Caco-2 (cell line): ENCODE measurements at regions not wholly inside any gene's neighbourhood (a gene's known extent, or its start where the extent isn't known, plus 50 kb on each side); places are given as distances from the start of the nearest gene placed in this dataset.
A peak's percentile ranks its signal among the peaks of the same experiment; 100 is the strongest.

ENCODE experiments used
- BruUV-seq: library from RNA; stranded (reverse); fragments of 400-500 nt; replicated peaks from 2 replicates; lab custom pipeline; 2021; lab: Mats Ljungman, UMichigan
- CTCF ChIA-PET: fragments of 300-600 bp; sonication (Branson Sonifier 250); formaldehyde crosslinking; loops from one replicate; lab custom pipeline; 2022; ENCODE audit warnings: antibody characterized with exemption; lab: Charles Lee
- POLR2A ChIA-PET: fragments of 300-600 bp; sonication (Branson Sonifier 250); formaldehyde crosslinking; loops from one replicate; lab custom pipeline; 2022; ENCODE audit warnings: antibody characterized with exemption; lab: Charles Lee
- DNase-seq, 2 experiments: peaks; one replicate each; pipeline versions ENCODE4 v3.0.0 to v3.0.0-alpha.2; 2020 to 2022
- H3K27me3 ChIP-seq: replicated peaks from 2 replicates; pipeline ENCODE4 v1.6.0; 2011; ENCODE audit warnings: low read length; ENCODE audit not compliant: control insufficient read depth, insufficient read depth
- H3K36me3 ChIP-seq: 2 replicates; pipeline ENCODE4 v1.5.1; 2011; ENCODE audit warnings: low read length; ENCODE audit not compliant: control insufficient read depth, insufficient read depth
- H3K4me1 ChIP-seq: fragments of 250-450 bp; sonication (Bioruptor Pico); 2 replicates; pipeline ENCODE4 v1.5.1; 2020; ENCODE audit warnings: mild to moderate bottlenecking
- H3K4me3 ChIP-seq: 2 replicates; pipeline ENCODE4 v1.5.1; 2011; ENCODE audit warnings: low read depth, mild to moderate bottlenecking, control low read depth, low read length
- H3K9me3 ChIP-seq: fragments of 250-450 bp; sonication (Bioruptor Pico); 2 replicates; pipeline ENCODE4 v1.5.1; 2020; ENCODE audit warnings: mild to moderate bottlenecking, moderate library complexity
- H3K27ac Mint-ChIP-seq: one replicate; pipeline ENCODE4 v1.8.0; 2022; ENCODE audit warnings: mixed read lengths; ENCODE audit not compliant: unreplicated experiment
- H3K27me3 Mint-ChIP-seq: one replicate; pipeline ENCODE4 v1.8.0; 2022; ENCODE audit warnings: mixed read lengths; ENCODE audit not compliant: insufficient read depth, unreplicated experiment
- H3K36me3 Mint-ChIP-seq: one replicate; pipeline ENCODE4 v1.8.0; 2022; ENCODE audit warnings: mild to moderate bottlenecking, mixed read lengths; ENCODE audit not compliant: insufficient read depth, unreplicated experiment
- H3K4me1 Mint-ChIP-seq: one replicate; pipeline ENCODE4 v1.8.0; 2022; ENCODE audit warnings: low read depth, mixed read lengths; ENCODE audit not compliant: unreplicated experiment
- H3K4me3 Mint-ChIP-seq: one replicate; pipeline ENCODE4 v1.8.0; 2022; ENCODE audit warnings: mild to moderate bottlenecking, moderate library complexity, mixed read lengths; ENCODE audit not compliant: unreplicated experiment
- H3K9me3 Mint-ChIP-seq: one replicate; pipeline ENCODE4 v1.8.0; 2022; ENCODE audit warnings: mixed read lengths; ENCODE audit not compliant: unreplicated experiment
- intact Hi-C: fragments of 100-400 bp; cut with micrococcal nuclease; formaldehyde crosslinking; loops from one replicate; pipeline ENCODE4 v1.10.0; 2022; ENCODE audit not compliant: unreplicated experiment
- TF ChIP-seq, protein P1 (sequence below), 2 experiments: fragments of 200-600 bp in 1 of 2; IDR thresholded peaks; 1 replicate in 1 of 2; 2 replicates in 1 of 2; pipeline versions ENCODE4 v1.5.1 to v1.8.0; 2011 to 2022; ENCODE audit warnings: antibody characterized with exemption in 1 of 2, control low read depth in 1 of 2, inconsistent platforms in 1 of 2, low read depth in 1 of 2, low read length in 1 of 2, mild to moderate bottlenecking in 1 of 2, moderate library complexity in 1 of 2; ENCODE audit not compliant: insufficient read depth in 1 of 2, severe bottlenecking in 1 of 2, unreplicated experiment in 1 of 2

DNA sequence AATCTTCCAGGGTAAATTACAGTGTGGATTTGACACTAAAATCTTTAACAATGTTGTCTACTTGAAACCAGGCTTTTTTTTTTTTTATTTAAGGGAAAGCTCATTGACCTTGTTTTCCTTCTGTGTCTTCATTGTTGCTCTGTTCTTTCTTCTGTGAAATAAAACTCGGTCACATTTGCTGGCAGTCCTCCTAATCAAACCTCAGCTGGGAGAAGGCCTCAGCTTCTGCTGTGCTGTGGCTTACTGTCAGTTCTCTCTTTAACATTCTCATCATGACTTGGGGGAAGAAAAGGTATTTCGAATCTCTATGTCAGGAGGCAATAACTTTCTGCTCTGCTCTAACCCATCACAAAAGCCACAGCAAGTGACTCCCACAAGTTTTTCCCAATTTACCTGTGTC lies 268.9 kb downstream of the ZNF608 start:
- TF ChIP-seq, protein P1, sequence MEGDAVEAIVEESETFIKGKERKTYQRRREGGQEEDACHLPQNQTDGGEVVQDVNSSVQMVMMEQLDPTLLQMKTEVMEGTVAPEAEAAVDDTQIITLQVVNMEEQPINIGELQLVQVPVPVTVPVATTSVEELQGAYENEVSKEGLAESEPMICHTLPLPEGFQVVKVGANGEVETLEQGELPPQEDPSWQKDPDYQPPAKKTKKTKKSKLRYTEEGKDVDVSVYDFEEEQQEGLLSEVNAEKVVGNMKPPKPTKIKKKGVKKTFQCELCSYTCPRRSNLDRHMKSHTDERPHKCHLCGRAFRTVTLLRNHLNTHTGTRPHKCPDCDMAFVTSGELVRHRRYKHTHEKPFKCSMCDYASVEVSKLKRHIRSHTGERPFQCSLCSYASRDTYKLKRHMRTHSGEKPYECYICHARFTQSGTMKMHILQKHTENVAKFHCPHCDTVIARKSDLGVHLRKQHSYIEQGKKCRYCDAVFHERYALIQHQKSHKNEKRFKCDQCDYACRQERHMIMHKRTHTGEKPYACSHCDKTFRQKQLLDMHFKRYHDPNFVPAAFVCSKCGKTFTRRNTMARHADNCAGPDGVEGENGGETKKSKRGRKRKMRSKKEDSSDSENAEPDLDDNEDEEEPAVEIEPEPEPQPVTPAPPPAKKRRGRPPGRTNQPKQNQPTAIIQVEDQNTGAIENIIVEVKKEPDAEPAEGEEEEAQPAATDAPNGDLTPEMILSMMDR (IDR thresholded peaks at IDR 0.05; ENCODE audit: insufficient read depth in 1 of 2, low read depth in 1 of 2, low read length in 1 of 2, severe bottlenecking in 1 of 2, unreplicated experiment in 1 of 2): no peak
- Histone ChIP-seq H3K4me3 (no peak overlapping the region), H3K27me3 (no peaks in the 10 kb centered on the region), H3K36me3 (no peaks in the 10 kb centered on the region), H3K9me3 (no peaks in the 10 kb centered on the region), H3K4me1 (peaks cover 18% of the 10 kb centered on the region)
- ChIA-PET POLR2A (no interaction called here), CTCF (no interaction called here)
- Mint-ChIP-seq H3K27ac (peak overlapping the region; percentile 3), H3K27me3 (no peaks in the 10 kb centered on the region), H3K4me1 (no peaks in the 10 kb centered on the region), H3K9me3 (no peaks in the 10 kb centered on the region), H3K4me3 (no peak overlapping the region), H3K36me3 (no peaks in the 10 kb centered on the region)
- no peak for DNase-seq
- BruUV-seq: no TSS peak
- intact Hi-C loops: no loop called here

DNA sequence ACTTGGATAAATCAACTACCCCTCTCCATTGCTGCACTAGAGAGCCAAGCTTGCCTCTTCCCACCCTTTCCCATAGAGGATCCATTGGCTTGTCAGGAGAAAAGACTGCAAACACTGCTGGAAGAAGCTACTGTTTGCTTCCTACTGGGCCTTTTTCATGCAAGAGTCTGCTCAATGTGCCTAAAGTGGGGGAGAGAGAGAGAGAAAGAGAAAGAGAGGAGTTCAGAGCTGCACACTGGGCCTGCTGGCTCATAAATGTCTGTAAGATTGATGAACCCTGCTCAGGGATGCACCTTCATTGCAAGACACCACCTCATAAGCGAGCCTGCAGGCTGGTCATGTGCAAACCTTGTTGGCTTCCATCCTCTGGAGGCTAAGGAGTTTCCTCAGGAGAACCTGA lies 269.4 kb downstream of the ZNF608 start:
- TF ChIP-seq, protein P1 (IDR thresholded peaks at IDR 0.05; ENCODE audit: insufficient read depth in 1 of 2, low read depth in 1 of 2, low read length in 1 of 2, severe bottlenecking in 1 of 2, unreplicated experiment in 1 of 2): no peak
- Mint-ChIP-seq H3K4me1 (no peaks in the 10 kb centered on the region), H3K27ac (no peak overlapping the region), H3K36me3 (no peaks in the 10 kb centered on the region), H3K9me3 (no peaks in the 10 kb centered on the region), H3K4me3 (no peak overlapping the region), H3K27me3 (no peaks in the 10 kb centered on the region)
- H3K36me3 ChIP-seq: no peaks in the 10 kb centered on the region
- CTCF ChIA-PET: no interaction called here
- peaks cover 18% of the 10 kb centered on the region for H3K4me1 ChIP-seq
- intact Hi-C loops: no loop called here
- H3K27me3 ChIP-seq: no peaks in the 10 kb centered on the region
- no peak for DNase-seq
- BruUV-seq: no TSS peak
- POLR2A ChIA-PET: no interaction called here
- H3K9me3 ChIP-seq: no peaks in the 10 kb centered on the region
- H3K4me3 ChIP-seq: no peak overlapping the region

DNA sequence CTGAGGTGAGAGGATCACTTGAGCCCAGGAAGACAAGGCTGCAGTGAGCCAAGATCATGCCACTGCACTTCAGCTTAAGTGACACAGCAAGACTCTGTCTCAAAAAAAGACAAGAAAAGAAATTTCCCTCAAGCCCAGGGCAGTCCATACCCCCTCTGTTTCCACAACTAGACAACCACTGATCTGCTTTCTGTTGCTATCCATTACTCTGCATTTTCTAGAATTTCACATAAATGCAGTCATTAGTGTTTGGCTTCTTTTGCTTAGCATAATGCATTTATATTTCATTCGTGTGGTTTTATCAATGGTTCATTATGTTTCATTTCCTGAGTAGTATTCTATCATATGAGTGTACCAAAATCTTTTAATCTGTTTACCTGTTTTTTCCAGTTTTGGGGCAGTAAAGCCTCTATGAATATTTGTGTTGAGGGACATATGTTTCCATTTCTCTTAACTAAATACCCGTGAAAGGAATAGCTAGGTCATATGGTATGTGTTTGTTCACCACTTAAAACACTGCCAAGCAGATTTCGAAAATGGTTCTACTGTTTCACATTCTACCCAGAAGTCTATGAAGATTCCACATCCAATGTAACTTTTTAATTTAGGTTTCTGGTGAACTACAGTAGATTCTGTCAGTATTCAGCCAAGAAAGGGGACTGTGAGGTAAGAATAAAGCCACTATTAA lies 271.8 kb downstream of the ZNF608 start:
- Mint-ChIP-seq H3K27ac (no peak overlapping the region), H3K9me3 (no peaks in the 10 kb centered on the region), H3K36me3 (no peaks in the 10 kb centered on the region), H3K4me3 (no peak overlapping the region), H3K4me1 (no peaks in the 10 kb centered on the region), H3K27me3 (no peaks in the 10 kb centered on the region)
- Histone ChIP-seq H3K4me3 (no peak overlapping the region), H3K4me1 (peaks cover 18% of the 10 kb centered on the region), H3K9me3 (no peaks in the 10 kb centered on the region), H3K36me3 (no peaks in the 10 kb centered on the region), H3K27me3 (no peaks in the 10 kb centered on the region)
- intact Hi-C loops: no loop called here
- POLR2A ChIA-PET: no interaction called here
- DNase-seq: no peak
- TF ChIP-seq, protein P1 (IDR thresholded peaks at IDR 0.05; ENCODE audit: insufficient read depth in 1 of 2, low read depth in 1 of 2, low read length in 1 of 2, severe bottlenecking in 1 of 2, unreplicated experiment in 1 of 2): no peak
- BruUV-seq: no TSS peak
- CTCF ChIA-PET: no interaction called here
